ENCODE measurements at regions not wholly inside any gene's neighbourhood (a gene's known extent, or its start where the extent isn't known, plus 50 kb on each side); places are given as distances from the start of the nearest gene placed in this dataset.
A peak's percentile ranks its signal among the peaks of the same experiment; 100 is the strongest.

- H3K56ac ChIP-seq (ENCODE audit: insufficient read length, low read depth, low read length), result no peak overlapping the region
- H3K27me3 ChIP-seq (ENCODE audit: insufficient read depth, low read length), result no peaks in the 10 kb centered on the region
- Mint-ChIP-seq H3K4me1 (peaks cover 39 to 44% of the 10 kb centered on the region in 2 experiments), H3K9me3 (no peaks in the 10 kb centered on the region), H3K27ac (peak overlapping the region; percentile 88 to 99 (median 98)), H3K4me3 (peak overlapping the region; percentile 12 to 41; a peak in 4 of 5 replicates), H3K27me3 (ENCODE audit: low read depth) (no peaks in the 10 kb centered on the region), H3K36me3 (ENCODE audit: insufficient read depth in 1 of 3, low read depth in 3 of 3) (no peaks in the 10 kb centered on the region)
- no peak overlapping the region for H2BK12ac ChIP-seq (ENCODE audit: insufficient read length, low read depth, low read length)
- peak; percentile 78 for DNase-seq
- H3K23ac ChIP-seq (ENCODE audit: insufficient read length, low read depth, low read length), result no peak overlapping the region
- H4K5ac ChIP-seq (ENCODE audit: insufficient read length, low read depth, low read length), result no peak overlapping the region
- no peak overlapping the region for H4K91ac ChIP-seq (ENCODE audit: insufficient read length, low read depth, low read length)
- no peak overlapping the region for H3K14ac ChIP-seq (ENCODE audit: insufficient read depth, low read length)
- H3K27ac ChIP-seq (ENCODE audit: insufficient read length, low read depth, low read length), result peak overlapping the region; percentile 90
- peak overlapping the region; percentile 11 for H3K4me2 ChIP-seq (ENCODE audit: insufficient read depth, insufficient read length, low read length)
- H2BK15ac ChIP-seq (ENCODE audit: low read depth, low read length), result no peak overlapping the region
- no peak overlapping the region for H2BK20ac ChIP-seq (ENCODE audit: low read depth, low read length, poor library complexity, severe bottlenecking)
- no peak overlapping the region for H4K8ac ChIP-seq (replicated peaks; ENCODE audit: insufficient read length, low read depth, low read length)
- peak overlapping the region; percentile 26 for H2BK120ac ChIP-seq (ENCODE audit: low read depth, low read length, poor library complexity, severe bottlenecking)
- no peak overlapping the region for H2BK5ac ChIP-seq (ENCODE audit: insufficient read length, low read length)
- H2AFZ ChIP-seq (ENCODE audit: low read length), result no peak overlapping the region
- no peaks in the 10 kb centered on the region for H3K9me3 ChIP-seq (ENCODE audit: control insufficient read depth, low read depth, low read length)
- H3K79me1 ChIP-seq (ENCODE audit: insufficient read depth, low read depth, low read length, poor library complexity, severe bottlenecking), result no peaks in the 10 kb centered on the region
- no peak for TF ChIP-seq CTCF (conservative IDR thresholded peaks at IDR 0.05)
- no peaks in the 10 kb centered on the region for H3K23me2 ChIP-seq (ENCODE audit: insufficient read length, low read depth, low read length, poor library complexity, severe bottlenecking)
- H2AK5ac ChIP-seq (ENCODE audit: insufficient read length, low read length), result no peak overlapping the region
- no peak overlapping the region for H3T11ph ChIP-seq (ENCODE audit: low read length)
- H3K18ac ChIP-seq (ENCODE audit: insufficient read length, low read depth, low read length), result no peak overlapping the region
- no peak overlapping the region; the same call in 1 of the 2 replicates for H3K4ac ChIP-seq (ENCODE audit: low read depth, low read length)
- H3K4me1 ChIP-seq (ENCODE audit: insufficient read depth, low read length), result peaks cover 30% of the 10 kb centered on the region; the same call in 1 of the 2 replicates
- H3K79me2 ChIP-seq (ENCODE audit: insufficient read depth, low read length), result no peaks in the 10 kb centered on the region
- WGBS (ENCODE audit: extremely low coverage, insufficient read length, low lambda C conversion rate), result no CpG with 5 or more reads among the region's 2 CpGs
- no peaks in the 10 kb centered on the region for H4K20me1 ChIP-seq (ENCODE audit: control insufficient read depth, insufficient read depth, insufficient read length)
- H3K9ac ChIP-seq (ENCODE audit: extremely low read depth, insufficient read length, low read length), result peak overlapping the region; percentile 11
Observed at GRCh38 chr16:22635357-22635761, 124.7 kb downstream of the NPIPB5 start.
